HCT116 (cell line): ENCODE measurements at regions not wholly inside any gene's neighbourhood (a gene's known extent, or its start where the extent isn't known, plus 50 kb on each side); places are given as distances from the start of the nearest gene placed in this dataset.

ENCODE experiments used
- ATAC-seq: fragments of 200-7000 bp; cut with Tn5 transposase; 2 replicates; pipeline ENCODE4 v1.9.1; 2020; ENCODE audit warnings: mild to moderate bottlenecking, moderate library complexity
- BruUV-seq: library from RNA; stranded (reverse); fragments of 400-500 nt; replicated peaks from 2 replicates; lab custom pipeline; 2021; lab: Mats Ljungman, UMichigan
- CTCF ChIA-PET: fragments of 300-600 bp; sonication (Branson Sonifier 250); formaldehyde crosslinking; loops from one replicate; lab custom pipeline; 2021; ENCODE audit warnings: antibody characterized with exemption; lab: Charles Lee
- POLR2A ChIA-PET: fragments of 300-600, 350-600 bp; sonication (Branson Sonifier 250); formaldehyde crosslinking; loops from one replicate; lab custom pipeline; 2021; ENCODE audit warnings: antibody characterized with exemption; lab: Charles Lee
- RAD21 ChIA-PET, 2 experiments: fragments of 300-600 bp; sonication (Branson Sonifier 250); formaldehyde crosslinking; loops; one replicate each; lab custom pipeline; 2023; ENCODE audit warnings: low total read pairs in 2 of 2; ENCODE audit not compliant: uncharacterized antibody in 2 of 2, unreplicated experiment in 2 of 2, low non-redundant PET in 1 of 2; lab: Charles Lee
- DNase-seq: peaks from one replicate; pipeline ENCODE4 v3.0.0-alpha.2; 2010; ENCODE audit warnings: low read depth, low spot score
- H2AFZ ChIP-seq: fragments of 200-600 bp; shearing (Covaris generic), sonication (generic); 2 replicates; pipeline ENCODE4 v1.6.1; 2017; ENCODE audit warnings: low read depth, mixed run types, mixed read lengths, antibody characterized with exemption, low read length; ENCODE audit not compliant: poor library complexity, severe bottlenecking
- H3K27ac ChIP-seq: 2 replicates; pipeline ENCODE4 v1.5.1; 2012; ENCODE audit warnings: low read depth, low read length
- H3K27me3 ChIP-seq: fragments of 200-600 bp; sonication (generic); 2 replicates; pipeline ENCODE4 v1.6.1; 2016; ENCODE audit warnings: mixed run types, low read length, mixed read lengths; ENCODE audit not compliant: insufficient read depth
- H3K36me3 ChIP-seq, 2 experiments: fragments of 200-500 bp in 1 of 2; fragments of 200-600 bp in 1 of 2; sonication (Bioruptor generic) in 1 of 2; sonication (generic) in 1 of 2; 2 replicates each; pipeline versions ENCODE4 v1.5.1 to v1.6.1; 2014 to 2016; ENCODE audit warnings: low read length in 2 of 2, inconsistent platforms in 1 of 2, mixed read lengths in 1 of 2, mixed run types in 1 of 2; ENCODE audit not compliant: insufficient read depth in 2 of 2, control insufficient read depth in 1 of 2
- H3K4me1 ChIP-seq, 2 experiments: fragments of 200-600 bp in 1 of 2; sonication (generic) in 1 of 2; 2 replicates each; pipeline versions ENCODE4 v1.5.1 to v1.6.1; 2012 to 2017; ENCODE audit warnings: low read length in 2 of 2, inconsistent platforms in 1 of 2, mild to moderate bottlenecking in 1 of 2, mixed read lengths in 1 of 2, mixed run types in 1 of 2, moderate library complexity in 1 of 2; ENCODE audit not compliant: insufficient read depth in 2 of 2, control insufficient read depth in 1 of 2
- H3K4me2 ChIP-seq: fragments of 200-600 bp; sonication (generic); 2 replicates; pipeline ENCODE4 v1.6.1; 2017; ENCODE audit warnings: mixed run types, low read length, mixed read lengths
- H3K4me3 ChIP-seq, 2 experiments: fragments of 200-600 bp in 1 of 2; sonication (generic) in 1 of 2; replicated peaks in 1 of 2; 2 replicates each; pipeline ENCODE4 v1.5.1; 2011 to 2016; ENCODE audit warnings: low read length in 2 of 2, control low read depth in 1 of 2, low read depth in 1 of 2, mild to moderate bottlenecking in 1 of 2, mixed read lengths in 1 of 2, mixed run types in 1 of 2
- H3K79me2 ChIP-seq: fragments of 200-600 bp; sonication (generic); 2 replicates; pipeline ENCODE4 v1.6.1; 2017; ENCODE audit warnings: mild to moderate bottlenecking, mixed run types, low read length, moderate library complexity, mixed read lengths; ENCODE audit not compliant: insufficient read depth
- H3K9ac ChIP-seq: fragments of 200-600 bp; sonication (generic); 2 replicates; pipeline ENCODE4 v1.6.1; 2016; ENCODE audit warnings: low read length, mixed read lengths
- H3K9me2 ChIP-seq: fragments of 200-600 bp; sonication (generic), shearing (Covaris generic); 2 replicates; pipeline ENCODE4 v1.6.1; 2017; ENCODE audit warnings: mixed run types, mild to moderate bottlenecking, moderate library complexity; ENCODE audit not compliant: insufficient read depth
- H3K9me3 ChIP-seq, 2 experiments: fragments of 200-500 bp in 1 of 2; fragments of 200-600 bp in 1 of 2; sonication (Bioruptor generic) in 1 of 2; sonication (generic) in 1 of 2; 2 replicates each; pipeline ENCODE4 v1.6.1; 2014 to 2017; ENCODE audit warnings: low read length in 2 of 2, mixed read lengths in 2 of 2, inconsistent platforms in 1 of 2, low read depth in 1 of 2, mild to moderate bottlenecking in 1 of 2, mixed run types in 1 of 2, moderate library complexity in 1 of 2; ENCODE audit not compliant: control insufficient read depth in 1 of 2, insufficient read depth in 1 of 2
- H4K20me1 ChIP-seq: fragments of 200-600 bp; sonication (generic), shearing (Covaris generic); 2 replicates; pipeline ENCODE4 v1.6.1; 2017; ENCODE audit warnings: mixed run types, mild to moderate bottlenecking, moderate library complexity; ENCODE audit not compliant: insufficient read depth
- CBX3 ChIP-seq: IDR thresholded peaks from 2 replicates; pipeline ENCODE4 v1.6.1; 2012; ENCODE audit warnings: low read depth
- EGR1 ChIP-seq: IDR thresholded peaks from 2 replicates; pipeline ENCODE4 v1.6.1; 2012; ENCODE audit warnings: low read depth
- ELF1 ChIP-seq: IDR thresholded peaks from 2 replicates; pipeline ENCODE4 v1.6.1; 2012; ENCODE audit warnings: low read depth, borderline replicate concordance
- EZH2 ChIP-seq: fragments of 200-600 bp; sonication (generic); IDR thresholded peaks from 2 replicates; pipeline ENCODE4 v1.6.1; 2017; ENCODE audit warnings: antibody characterized with exemption, mixed run types
- EZH2phosphoT487 ChIP-seq: fragments of 200-600 bp; IDR thresholded peaks from 2 replicates; pipeline ENCODE4 v1.6.1; 2018; ENCODE audit warnings: antibody characterized with exemption, borderline replicate concordance
- FOSL1 ChIP-seq: IDR thresholded peaks from 2 replicates; pipeline ENCODE4 v1.6.1; 2012; ENCODE audit warnings: low read depth
- JUND ChIP-seq: IDR thresholded peaks from 2 replicates; pipeline ENCODE4 v1.6.1; 2012
- POLR2A ChIP-seq: IDR thresholded peaks from 2 replicates; pipeline ENCODE4 v1.7.0; 2011; ENCODE audit warnings: borderline replicate concordance; ENCODE audit not compliant: insufficient read depth, insufficient read length; ENCODE audit errors: extremely low read depth
- POLR2AphosphoS5 ChIP-seq: IDR thresholded peaks from 2 replicates; pipeline ENCODE4 v1.6.1; 2011; ENCODE audit warnings: mild to moderate bottlenecking, low read depth, low read length, moderate library complexity
- RAD21 ChIP-seq: IDR thresholded peaks from 2 replicates; pipeline ENCODE4 v1.6.1; 2012; ENCODE audit warnings: low read depth, mild to moderate bottlenecking
- SP1 ChIP-seq: IDR thresholded peaks from 2 replicates; pipeline ENCODE4 v1.6.1; 2012; ENCODE audit warnings: low read depth
- SRF ChIP-seq: IDR thresholded peaks from 2 replicates; pipeline ENCODE4 v1.6.1; 2012; ENCODE audit warnings: low read depth
- TCF7L2 ChIP-seq: IDR thresholded peaks from 2 replicates; pipeline ENCODE4 v1.7.0; 2011; ENCODE audit warnings: borderline replicate concordance, inconsistent platforms; ENCODE audit not compliant: insufficient read depth, insufficient read length; ENCODE audit errors: extremely low read depth
- YY1 ChIP-seq: IDR thresholded peaks from 2 replicates; pipeline ENCODE4 v1.6.1; 2011; ENCODE audit warnings: low read length, low read depth, moderate library complexity, mild to moderate bottlenecking; ENCODE audit not compliant: insufficient replicate concordance; ENCODE audit errors: extremely low read depth
- ZNF274 ChIP-seq: fragments of 200-500 bp; sonication (Bioruptor generic); IDR thresholded peaks from 2 replicates; pipeline ENCODE4 v1.6.1; 2014; ENCODE audit warnings: mild to moderate bottlenecking, low read depth, low read length, inconsistent platforms
- intact Hi-C: fragments of 100-400 bp; cut with micrococcal nuclease; formaldehyde crosslinking; loops from 2 replicates; pipeline ENCODE4 v1.10.0; 2022
- TF ChIP-seq, protein P1 (sequence below): IDR thresholded peaks from 2 replicates; pipeline ENCODE4 v1.6.1; 2012
- TF ChIP-seq, protein P2 (sequence below): IDR thresholded peaks from 2 replicates; pipeline ENCODE4 v1.6.1; 2012; ENCODE audit warnings: low read depth

DNA sequence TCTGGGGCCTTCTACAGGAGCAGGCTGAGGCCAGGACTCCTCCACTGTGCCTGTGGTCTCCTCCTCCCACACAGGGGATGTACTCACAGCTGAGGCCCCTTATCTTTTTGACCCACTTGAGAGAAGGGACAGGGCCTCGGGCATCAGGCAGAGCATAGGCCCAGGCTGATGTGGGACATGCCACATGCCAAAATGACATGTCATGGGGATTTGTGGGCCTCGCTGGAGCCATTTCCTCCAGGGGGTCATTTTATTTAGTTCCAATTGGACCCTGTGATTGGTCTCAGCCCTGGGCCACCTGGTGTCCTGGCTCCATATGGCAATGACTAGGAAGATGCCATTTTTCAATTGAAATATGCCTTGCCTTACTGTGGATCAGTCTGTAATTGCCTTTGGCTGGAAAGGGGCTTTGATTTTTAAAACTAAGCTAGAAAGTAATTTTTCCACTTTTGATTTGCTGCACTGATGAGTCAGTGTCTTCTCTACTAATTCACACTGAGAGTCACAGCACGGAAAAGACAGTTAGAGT is 171.1 kb upstream of the NAV2 start:
- H3K27me3 ChIP-seq = peaks cover 49% of the 10 kb centered on the region
- RAD21 ChIA-PET = no interaction called here
- CTCF ChIA-PET = no interaction called here
- no TSS peak for BruUV-seq
- H3K9me3 ChIP-seq = no peaks in the 10 kb centered on the region
- POLR2A ChIA-PET = no interaction called here
- no peak overlapping the region for H3K9ac ChIP-seq
- H3K9me2 ChIP-seq = no peaks in the 10 kb centered on the region
- H3K27ac ChIP-seq = no peak overlapping the region
- no peak overlapping the region for H2AFZ ChIP-seq
- H3K36me3 ChIP-seq = no peaks in the 10 kb centered on the region
- no peak overlapping the region for H3K4me3 ChIP-seq
- ATAC-seq (no peak), DNase-seq (no peak)
- no peak overlapping the region for H3K4me2 ChIP-seq
- TF ChIP-seq POLR2AphosphoS5 = no peak
- no peak for TF ChIP-seq ELF1
- no peak for TF ChIP-seq EZH2phosphoT487
- TF ChIP-seq, protein P1, sequence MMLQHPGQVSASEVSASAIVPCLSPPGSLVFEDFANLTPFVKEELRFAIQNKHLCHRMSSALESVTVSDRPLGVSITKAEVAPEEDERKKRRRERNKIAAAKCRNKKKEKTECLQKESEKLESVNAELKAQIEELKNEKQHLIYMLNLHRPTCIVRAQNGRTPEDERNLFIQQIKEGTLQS = no peak
- no peak for TF ChIP-seq JUND
- TF ChIP-seq POLR2A = no peak
- TF ChIP-seq YY1 = no peak
- H4K20me1 ChIP-seq = no peaks in the 10 kb centered on the region
- intact Hi-C loops = no loop called here
- no peaks in the 10 kb centered on the region for H3K79me2 ChIP-seq
- H3K4me1 ChIP-seq = no peaks in the 10 kb centered on the region

DNA sequence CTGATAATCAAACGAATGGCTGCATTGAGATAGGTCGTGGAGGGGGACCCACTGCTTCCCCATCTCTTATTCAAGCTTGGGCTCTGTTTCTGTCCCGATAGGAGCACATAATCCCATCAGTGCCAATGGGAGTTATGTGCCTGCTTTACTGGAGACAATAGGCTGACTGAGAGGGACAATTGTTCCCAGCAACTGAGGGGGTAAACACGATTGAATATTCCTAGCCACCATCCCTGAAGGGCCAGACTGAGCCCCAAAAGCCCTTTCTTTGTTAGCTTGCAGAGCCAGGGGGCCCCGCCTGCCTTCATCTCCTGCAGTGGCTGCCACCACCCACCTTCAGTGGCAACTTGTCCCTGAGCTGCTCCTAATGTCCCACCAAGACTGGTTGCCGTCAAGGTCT is 172.8 kb upstream of the NAV2 start:
- H3K4me2 ChIP-seq = no peak overlapping the region
- no peaks in the 10 kb centered on the region for H3K9me2 ChIP-seq
- no peaks in the 10 kb centered on the region for H3K4me1 ChIP-seq
- H3K4me3 ChIP-seq = no peak overlapping the region
- H3K27me3 ChIP-seq = peaks cover 47% of the 10 kb centered on the region
- H3K36me3 ChIP-seq = no peaks in the 10 kb centered on the region
- H3K9me3 ChIP-seq = no peaks in the 10 kb centered on the region
- no peaks in the 10 kb centered on the region for H4K20me1 ChIP-seq
- no peak overlapping the region for H3K27ac ChIP-seq
- RAD21 ChIA-PET = no interaction called here
- POLR2A ChIA-PET = no interaction called here
- TF ChIP-seq TCF7L2 (no peak), RAD21 (no peak), ELF1 (no peak), SP1 (no peak), POLR2AphosphoS5 (no peak), JUND (no peak), SRF (no peak), EZH2 (no peak), EGR1 (no peak), ZNF274 (no peak), CBX3 (no peak), YY1 (no peak), FOSL1 (no peak)
- TF ChIP-seq, protein P2, sequence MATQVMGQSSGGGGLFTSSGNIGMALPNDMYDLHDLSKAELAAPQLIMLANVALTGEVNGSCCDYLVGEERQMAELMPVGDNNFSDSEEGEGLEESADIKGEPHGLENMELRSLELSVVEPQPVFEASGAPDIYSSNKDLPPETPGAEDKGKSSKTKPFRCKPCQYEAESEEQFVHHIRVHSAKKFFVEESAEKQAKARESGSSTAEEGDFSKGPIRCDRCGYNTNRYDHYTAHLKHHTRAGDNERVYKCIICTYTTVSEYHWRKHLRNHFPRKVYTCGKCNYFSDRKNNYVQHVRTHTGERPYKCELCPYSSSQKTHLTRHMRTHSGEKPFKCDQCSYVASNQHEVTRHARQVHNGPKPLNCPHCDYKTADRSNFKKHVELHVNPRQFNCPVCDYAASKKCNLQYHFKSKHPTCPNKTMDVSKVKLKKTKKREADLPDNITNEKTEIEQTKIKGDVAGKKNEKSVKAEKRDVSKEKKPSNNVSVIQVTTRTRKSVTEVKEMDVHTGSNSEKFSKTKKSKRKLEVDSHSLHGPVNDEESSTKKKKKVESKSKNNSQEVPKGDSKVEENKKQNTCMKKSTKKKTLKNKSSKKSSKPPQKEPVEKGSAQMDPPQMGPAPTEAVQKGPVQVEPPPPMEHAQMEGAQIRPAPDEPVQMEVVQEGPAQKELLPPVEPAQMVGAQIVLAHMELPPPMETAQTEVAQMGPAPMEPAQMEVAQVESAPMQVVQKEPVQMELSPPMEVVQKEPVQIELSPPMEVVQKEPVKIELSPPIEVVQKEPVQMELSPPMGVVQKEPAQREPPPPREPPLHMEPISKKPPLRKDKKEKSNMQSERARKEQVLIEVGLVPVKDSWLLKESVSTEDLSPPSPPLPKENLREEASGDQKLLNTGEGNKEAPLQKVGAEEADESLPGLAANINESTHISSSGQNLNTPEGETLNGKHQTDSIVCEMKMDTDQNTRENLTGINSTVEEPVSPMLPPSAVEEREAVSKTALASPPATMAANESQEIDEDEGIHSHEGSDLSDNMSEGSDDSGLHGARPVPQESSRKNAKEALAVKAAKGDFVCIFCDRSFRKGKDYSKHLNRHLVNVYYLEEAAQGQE = no peak
- H3K9ac ChIP-seq = no peak overlapping the region
- no peak for ATAC-seq
- intact Hi-C loops = no loop called here
- CTCF ChIA-PET = no interaction called here
- no peaks in the 10 kb centered on the region for H3K79me2 ChIP-seq
- H2AFZ ChIP-seq = no peak overlapping the region
- DNase-seq = no peak
- BruUV-seq = no TSS peak
